ENCODE measurements at regions not wholly inside any gene's neighbourhood (a gene's known extent, or its start where the extent isn't known, plus 50 kb on each side); places are given as distances from the start of the nearest gene placed in this dataset.
"Not testable (repeated sequence)": the region's sequence is repeated elsewhere in the genome, so short reads cannot be mapped to it uniquely, and the experiment has no call there.

DNA sequence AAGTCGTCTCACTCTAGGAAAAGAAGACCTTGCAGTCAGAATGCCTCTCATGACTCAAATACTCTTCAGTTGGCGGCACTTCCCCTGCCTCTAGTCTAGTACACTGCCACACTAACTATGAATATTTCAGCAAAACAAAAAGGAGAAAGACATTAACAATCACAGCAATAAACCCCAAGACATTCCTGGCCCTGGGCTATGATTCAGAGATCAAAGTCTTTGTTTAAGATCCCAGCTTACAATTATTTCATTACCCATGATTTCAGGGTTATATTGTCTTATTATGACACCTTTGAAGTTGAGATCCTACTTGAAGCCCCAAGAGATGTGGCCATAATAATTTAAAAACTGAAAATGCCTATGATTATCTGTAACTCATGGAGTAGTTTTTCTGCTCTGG is 597.5 kb downstream of the REEP3 start:
- H3K4me3 ChIP-seq (ENCODE audit: low read length), result no peak overlapping the region
- H3K36me3 ChIP-seq (ENCODE audit: control insufficient read depth, insufficient read depth, low read length), result no peaks in the 10 kb centered on the region
- no peaks in the 10 kb centered on the region for H3K27me3 ChIP-seq (ENCODE audit: control insufficient read depth, insufficient read depth, low read length)
- no peaks in the 10 kb centered on the region for H3K9me3 ChIP-seq (replicated peaks; ENCODE audit: control insufficient read depth, low read depth, low read length)
- no peaks in the 10 kb centered on the region for H3K4me1 ChIP-seq (ENCODE audit: control insufficient read depth, insufficient read depth, low read length)
- DNase-seq, result no peak
- no peak overlapping the region for H3K27ac ChIP-seq (ENCODE audit: low read length)
- 83% methylated on average over 2 of the region's 2 CpGs for WGBS (ENCODE audit: insufficient coverage)

DNA sequence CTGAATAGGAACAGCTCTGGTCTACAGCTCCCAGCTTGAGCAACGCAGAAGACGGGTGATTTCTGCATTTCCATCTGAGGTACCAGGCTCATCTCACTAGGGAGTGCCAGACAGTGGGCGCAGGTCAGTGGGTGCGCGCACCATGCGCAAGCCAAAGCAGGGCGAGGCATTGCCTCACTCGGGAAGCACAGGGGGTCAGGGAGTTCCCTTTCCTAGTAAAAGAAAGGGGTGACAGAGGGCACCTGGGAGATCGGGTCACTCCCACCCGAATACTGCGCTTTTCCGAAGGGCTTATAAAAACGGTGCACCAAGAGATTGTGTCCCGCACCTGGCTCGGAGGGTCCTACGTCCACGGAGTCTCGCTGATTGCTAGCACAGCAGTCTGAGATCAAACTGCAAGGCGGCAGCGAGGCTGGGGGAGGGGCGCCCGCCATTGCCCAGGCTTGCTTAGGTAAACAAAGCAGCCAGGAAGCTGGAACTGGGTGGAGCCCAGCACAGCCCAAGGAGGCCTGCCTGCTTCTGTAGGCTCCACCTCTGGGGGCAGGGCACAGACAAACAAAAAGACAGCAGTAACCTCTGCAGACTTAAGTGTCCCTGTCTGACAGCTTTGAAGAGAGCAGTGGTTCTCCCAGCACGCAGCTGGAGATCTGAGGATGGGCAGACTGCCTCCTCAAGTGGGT is 599.2 kb downstream of the REEP3 start:
- H3K4me3 ChIP-seq (ENCODE audit: low read length); H3K27ac ChIP-seq (ENCODE audit: low read length); H3K36me3 ChIP-seq (ENCODE audit: control insufficient read depth, insufficient read depth, low read length); H3K27me3 ChIP-seq (ENCODE audit: control insufficient read depth, insufficient read depth, low read length); H3K9me3 ChIP-seq (replicated peaks; ENCODE audit: control insufficient read depth, low read depth, low read length); H3K4me1 ChIP-seq (ENCODE audit: control insufficient read depth, insufficient read depth, low read length); DNase-seq: not testable (repeated sequence)
- 94% methylated on average over 8 of the region's 23 CpGs for WGBS (ENCODE audit: insufficient coverage)

DNA sequence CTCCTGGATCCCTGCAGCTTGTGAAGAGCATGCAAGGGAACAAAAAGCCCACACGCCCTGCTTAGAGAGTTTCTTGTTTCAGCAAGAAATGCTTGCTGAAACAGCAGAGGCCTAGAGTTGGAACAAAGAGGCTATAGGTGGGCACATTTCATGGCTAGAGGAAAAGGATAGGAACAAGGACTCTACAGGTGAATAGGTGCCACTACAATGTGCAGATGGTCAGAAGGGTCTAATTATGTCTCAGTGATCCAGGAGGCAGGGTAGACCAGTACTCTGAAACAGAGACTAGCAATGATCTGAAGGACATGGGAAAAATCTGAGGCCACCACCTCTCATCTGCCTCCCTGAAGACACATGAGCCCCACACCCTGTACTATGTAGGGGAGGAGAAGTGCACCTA is 609.0 kb downstream of the REEP3 start:
- no peak overlapping the region for H3K27ac ChIP-seq (ENCODE audit: low read length)
- 100% methylated on average over 1 of the region's 1 CpG for WGBS (ENCODE audit: insufficient coverage)
- no peaks in the 10 kb centered on the region for H3K27me3 ChIP-seq (ENCODE audit: control insufficient read depth, insufficient read depth, low read length)
- DNase-seq, result no peak
- no peak overlapping the region for H3K4me3 ChIP-seq (ENCODE audit: low read length)
- no peaks in the 10 kb centered on the region for H3K4me1 ChIP-seq (ENCODE audit: control insufficient read depth, insufficient read depth, low read length)
- H3K36me3 ChIP-seq (ENCODE audit: control insufficient read depth, insufficient read depth, low read length), result no peaks in the 10 kb centered on the region
- peaks cover 2% of the 10 kb centered on the region for H3K9me3 ChIP-seq (replicated peaks; ENCODE audit: control insufficient read depth, low read depth, low read length)

DNA sequence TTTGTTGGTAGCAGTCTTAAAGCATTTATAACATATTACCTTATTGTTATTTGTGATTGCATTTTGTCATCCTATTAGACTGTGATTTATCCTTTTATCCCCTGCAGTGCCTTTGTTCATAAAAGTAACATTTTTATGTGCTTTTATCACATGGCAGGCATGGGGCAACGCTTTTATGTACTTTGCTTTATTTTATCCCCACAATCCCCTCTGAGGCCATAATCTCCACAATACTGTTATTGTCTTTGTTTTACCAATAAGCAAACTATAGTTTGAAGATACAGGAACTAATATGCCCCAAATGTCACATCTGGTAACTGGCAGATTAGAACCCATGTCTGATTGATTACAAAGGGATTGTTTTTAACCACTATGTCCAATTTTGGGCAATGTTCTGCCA is 613.5 kb downstream of the REEP3 start:
- WGBS (ENCODE audit: insufficient coverage), result no CpG with 5 or more reads among the region's 1 CpG
- H3K4me3 ChIP-seq (ENCODE audit: low read length), result no peak overlapping the region
- no peak for DNase-seq
- H3K9me3 ChIP-seq (replicated peaks; ENCODE audit: control insufficient read depth, low read depth, low read length), result no peaks in the 10 kb centered on the region
- H3K27ac ChIP-seq (ENCODE audit: low read length), result no peak overlapping the region
- H3K36me3 ChIP-seq (ENCODE audit: control insufficient read depth, insufficient read depth, low read length), result no peaks in the 10 kb centered on the region
- no peaks in the 10 kb centered on the region for H3K4me1 ChIP-seq (ENCODE audit: control insufficient read depth, insufficient read depth, low read length)
- no peaks in the 10 kb centered on the region for H3K27me3 ChIP-seq (ENCODE audit: control insufficient read depth, insufficient read depth, low read length)

DNA sequence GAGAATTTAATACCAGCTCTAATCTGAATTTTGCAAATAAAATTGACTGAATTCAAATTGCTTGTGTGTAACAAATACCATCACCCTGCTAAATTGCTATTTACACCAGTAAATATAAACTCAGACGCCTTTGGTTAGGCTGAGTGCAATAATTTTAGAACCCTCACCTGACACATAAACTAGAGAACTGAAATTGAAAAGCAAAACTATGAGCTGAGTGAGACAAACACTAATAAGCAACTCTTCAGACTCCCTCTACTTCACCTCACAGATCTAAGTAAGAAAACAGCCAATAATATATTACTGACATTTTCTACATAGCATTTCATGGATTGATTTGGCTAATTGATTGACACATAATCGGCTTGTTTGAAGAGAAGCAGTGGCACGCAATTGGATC is 621.2 kb downstream of the REEP3 start:
- Histone ChIP-seq H3K36me3 (ENCODE audit: control insufficient read depth, insufficient read depth, low read length) (no peaks in the 10 kb centered on the region), H3K9me3 (replicated peaks; ENCODE audit: control insufficient read depth, low read depth, low read length) (no peaks in the 10 kb centered on the region), H3K4me3 (ENCODE audit: low read length) (no peak overlapping the region), H3K27ac (ENCODE audit: low read length) (no peak overlapping the region), H3K4me1 (ENCODE audit: control insufficient read depth, insufficient read depth, low read length) (no peaks in the 10 kb centered on the region), H3K27me3 (ENCODE audit: control insufficient read depth, insufficient read depth, low read length) (no peaks in the 10 kb centered on the region)
- no CpG with 5 or more reads among the region's 3 CpGs for WGBS (ENCODE audit: insufficient coverage)
- DNase-seq, result no peak

DNA sequence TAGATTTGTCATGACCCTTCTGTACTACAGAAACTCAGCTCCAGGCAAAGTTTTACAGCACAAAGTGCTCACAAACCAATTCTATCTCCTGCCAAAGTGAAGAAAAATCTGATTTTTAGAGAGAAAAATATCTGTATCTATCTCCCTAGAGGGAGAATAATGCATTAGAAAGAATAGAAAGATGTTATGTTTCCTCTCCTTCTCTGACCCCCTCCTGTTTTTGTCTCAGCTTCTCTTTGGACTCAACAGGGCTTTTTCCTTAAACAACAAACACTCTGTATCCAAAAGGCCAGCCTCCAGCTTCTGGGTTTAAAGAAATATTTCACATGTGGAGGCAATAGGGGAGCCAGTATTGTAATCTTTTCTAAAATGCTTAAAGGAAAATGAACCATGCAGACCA is 627.4 kb downstream of the REEP3 start:
- DNase-seq, result peak; percentile 78
- H3K4me3 ChIP-seq (ENCODE audit: low read length), result no peak overlapping the region
- no peaks in the 10 kb centered on the region for H3K27me3 ChIP-seq (ENCODE audit: control insufficient read depth, insufficient read depth, low read length)
- H3K9me3 ChIP-seq (replicated peaks; ENCODE audit: control insufficient read depth, low read depth, low read length), result no peaks in the 10 kb centered on the region
- H3K4me1 ChIP-seq (ENCODE audit: control insufficient read depth, insufficient read depth, low read length), result no peaks in the 10 kb centered on the region
- H3K27ac ChIP-seq (ENCODE audit: low read length), result no peak overlapping the region
- H3K36me3 ChIP-seq (ENCODE audit: control insufficient read depth, insufficient read depth, low read length), result no peaks in the 10 kb centered on the region

DNA sequence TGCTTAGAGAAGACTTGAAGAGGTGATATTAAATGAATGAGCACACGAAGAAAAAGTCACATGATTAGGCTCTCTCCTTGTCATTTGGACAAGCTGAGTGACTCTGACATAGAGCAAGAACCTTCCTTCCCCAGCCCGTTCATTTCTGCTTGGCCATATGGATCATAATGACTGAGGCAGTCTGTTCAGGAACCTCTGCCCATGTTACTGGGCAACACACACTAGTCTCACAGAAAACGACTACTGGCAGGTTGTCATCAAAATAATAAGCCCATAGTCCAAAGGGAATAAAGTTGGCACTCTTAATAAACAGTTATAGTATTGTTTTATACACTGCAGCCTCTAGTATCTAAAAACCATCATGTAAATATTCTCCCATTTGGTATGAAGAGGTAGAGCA is 635.0 kb downstream of the REEP3 start:
- Histone ChIP-seq H3K4me1 (ENCODE audit: control insufficient read depth, insufficient read depth, low read length) (no peaks in the 10 kb centered on the region), H3K9me3 (replicated peaks; ENCODE audit: control insufficient read depth, low read depth, low read length) (no peaks in the 10 kb centered on the region), H3K27ac (ENCODE audit: low read length) (no peak overlapping the region), H3K36me3 (ENCODE audit: control insufficient read depth, insufficient read depth, low read length) (no peaks in the 10 kb centered on the region), H3K4me3 (ENCODE audit: low read length) (no peak overlapping the region), H3K27me3 (ENCODE audit: control insufficient read depth, insufficient read depth, low read length) (no peaks in the 10 kb centered on the region)
- WGBS (ENCODE audit: insufficient coverage), result no CpG with 5 or more reads among the region's 3 CpGs
- DNase-seq, result no peak

DNA sequence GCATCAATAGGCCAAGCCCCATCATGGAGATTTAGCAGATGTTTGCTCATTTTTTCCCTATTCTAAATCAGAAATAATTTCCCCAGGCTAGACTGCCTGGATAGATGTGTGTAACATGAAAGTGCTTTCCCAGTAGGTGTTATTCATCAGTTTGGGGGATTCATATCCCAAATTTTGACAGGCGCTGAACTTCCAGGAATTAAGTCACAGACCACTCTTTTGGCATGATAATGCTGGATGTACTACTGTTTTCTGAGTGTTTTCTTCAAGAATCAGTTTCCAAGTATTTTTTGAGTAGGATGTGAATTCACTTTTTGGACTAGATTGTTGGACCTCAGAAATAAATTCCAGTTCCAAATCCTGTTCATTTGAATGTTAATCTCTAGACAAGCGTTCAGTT is 637.4 kb downstream of the REEP3 start:
- DNase-seq, result peak; percentile 62
- Histone ChIP-seq H3K27ac (ENCODE audit: low read length) (no peak overlapping the region), H3K36me3 (ENCODE audit: control insufficient read depth, insufficient read depth, low read length) (no peaks in the 10 kb centered on the region), H3K4me3 (ENCODE audit: low read length) (no peak overlapping the region), H3K9me3 (replicated peaks; ENCODE audit: control insufficient read depth, low read depth, low read length) (no peaks in the 10 kb centered on the region), H3K27me3 (ENCODE audit: control insufficient read depth, insufficient read depth, low read length) (no peaks in the 10 kb centered on the region), H3K4me1 (ENCODE audit: control insufficient read depth, insufficient read depth, low read length) (no peaks in the 10 kb centered on the region)
- WGBS (ENCODE audit: insufficient coverage), result 57% methylated on average over 1 of the region's 2 CpGs

DNA sequence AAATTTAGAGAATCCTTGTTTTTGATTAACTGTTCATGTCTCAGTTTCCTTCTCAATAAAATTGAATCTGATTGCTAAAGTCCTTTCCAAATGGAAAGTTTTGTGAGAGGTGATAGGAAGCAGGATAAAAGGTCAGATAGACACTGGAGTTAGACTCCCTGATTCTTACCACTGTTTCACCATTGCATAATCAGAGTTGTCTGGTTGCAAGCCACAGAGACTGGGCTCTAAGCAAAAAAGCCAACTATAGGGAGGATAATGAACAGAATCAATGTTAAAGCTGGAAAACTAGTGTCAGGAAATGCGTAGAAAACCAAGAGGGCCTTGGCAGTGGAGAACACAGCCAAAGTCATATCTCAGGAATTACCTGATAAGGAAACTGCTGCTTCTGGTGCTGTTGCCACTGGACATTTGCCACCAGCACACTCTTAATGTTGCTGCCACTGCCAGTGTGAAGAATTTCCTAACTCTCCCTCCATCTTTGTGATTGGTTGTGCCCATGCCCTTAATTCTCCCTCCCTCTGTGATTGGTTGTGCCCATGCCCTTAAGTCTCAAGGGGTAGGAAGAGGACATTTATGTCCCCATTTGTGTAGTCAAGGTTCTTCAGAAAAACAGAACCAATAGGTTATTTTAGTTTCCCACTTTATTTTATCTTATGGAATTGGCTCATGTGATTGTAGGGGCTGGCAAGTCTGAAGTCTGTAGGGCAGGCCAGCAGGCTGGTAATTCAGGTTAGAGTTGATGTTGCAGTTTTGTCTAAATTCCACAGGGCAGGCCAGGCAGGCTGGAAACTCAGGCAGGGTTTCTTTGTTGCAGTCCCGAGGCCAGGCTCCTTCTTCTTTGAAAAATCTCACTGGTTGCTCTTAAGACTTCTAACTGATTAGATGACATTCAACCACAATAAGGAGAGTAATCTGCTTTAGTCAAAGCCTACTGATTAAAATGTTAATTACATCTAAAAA is 639.0 kb downstream of the REEP3 start:
- H3K9me3 ChIP-seq (replicated peaks; ENCODE audit: control insufficient read depth, low read depth, low read length), result no peaks in the 10 kb centered on the region
- no peak for DNase-seq
- H3K36me3 ChIP-seq (ENCODE audit: control insufficient read depth, insufficient read depth, low read length), result no peaks in the 10 kb centered on the region
- H3K4me3 ChIP-seq (ENCODE audit: low read length), result no peak overlapping the region
- H3K4me1 ChIP-seq (ENCODE audit: control insufficient read depth, insufficient read depth, low read length), result no peaks in the 10 kb centered on the region
- H3K27ac ChIP-seq (ENCODE audit: low read length), result no peak overlapping the region
- H3K27me3 ChIP-seq (ENCODE audit: control insufficient read depth, insufficient read depth, low read length), result no peaks in the 10 kb centered on the region
- 71% methylated on average over 1 of the region's 2 CpGs for WGBS (ENCODE audit: insufficient coverage)

DNA sequence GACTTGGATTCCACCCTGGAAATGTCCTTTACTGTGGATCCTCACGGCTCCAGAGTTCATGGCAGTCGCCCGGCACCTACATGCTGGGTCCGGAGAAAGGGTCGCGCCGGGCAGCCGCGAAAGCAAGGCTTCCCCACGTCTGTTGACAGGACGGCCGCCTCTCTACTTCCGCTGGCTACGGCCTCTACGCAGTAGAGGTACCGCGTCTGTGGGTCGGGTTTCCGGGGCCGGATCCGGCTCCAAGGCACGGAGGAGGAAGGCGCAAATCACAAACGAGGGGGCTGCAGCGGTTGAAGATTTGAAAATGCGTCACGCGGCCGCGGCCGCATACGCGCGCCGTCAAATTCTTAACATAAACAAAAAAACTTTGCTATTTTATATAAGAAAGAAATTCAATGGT is 649.6 kb downstream of the REEP3 start:
- Histone ChIP-seq H3K4me3 (ENCODE audit: low read length) (no peak overlapping the region), H3K9me3 (replicated peaks; ENCODE audit: control insufficient read depth, low read depth, low read length) (peaks cover 4% of the 10 kb centered on the region), H3K36me3 (ENCODE audit: control insufficient read depth, insufficient read depth, low read length) (no peaks in the 10 kb centered on the region), H3K27ac (ENCODE audit: low read length) (no peak overlapping the region), H3K4me1 (ENCODE audit: control insufficient read depth, insufficient read depth, low read length) (no peaks in the 10 kb centered on the region), H3K27me3 (ENCODE audit: control insufficient read depth, insufficient read depth, low read length) (no peaks in the 10 kb centered on the region)
- DNase-seq, result no peak
- 95% methylated on average over 20 of the region's 35 CpGs for WGBS (ENCODE audit: insufficient coverage)
